OCI-M1 (cell line): ENCODE measurements at regions not wholly inside any gene's neighbourhood (a gene's known extent, or its start where the extent isn't known, plus 50 kb on each side); places are given as distances from the start of the nearest gene placed in this dataset.
"Not testable (repeated sequence)": the region's sequence is repeated elsewhere in the genome, so short reads cannot be mapped to it uniquely, and the experiment has no call there.

Experiments
- DNase-seq: peaks from one replicate; lab custom pipeline; 2025; lab: John Stamatoyannopoulos, UW

DNA sequence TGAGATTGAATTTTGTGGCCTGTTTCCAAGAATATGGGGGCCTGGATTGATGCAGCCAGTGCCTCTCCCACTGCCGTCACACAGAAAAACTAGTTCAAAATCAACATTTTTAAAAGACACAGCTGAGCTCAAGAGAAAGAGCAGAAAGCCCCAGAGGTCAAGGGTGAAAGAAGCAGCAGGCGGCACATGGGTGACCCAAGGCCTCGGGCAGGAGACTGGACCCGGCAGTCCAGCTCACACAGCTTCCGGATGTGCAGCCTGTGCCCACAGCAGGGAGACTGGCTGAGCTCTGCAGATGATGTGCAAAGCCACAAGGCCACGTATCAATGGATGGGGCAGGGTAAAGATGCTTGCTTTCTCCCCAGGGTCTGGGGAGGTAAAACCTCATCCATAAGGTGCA, 50.4 kb upstream of the RNF32 start:
- DNase-seq, result no peak

- DNase-seq, result no peak
These were observed 50.8 kb upstream of the RNF32 start for GRCh38 chr7:156589808-156590207.

DNA sequence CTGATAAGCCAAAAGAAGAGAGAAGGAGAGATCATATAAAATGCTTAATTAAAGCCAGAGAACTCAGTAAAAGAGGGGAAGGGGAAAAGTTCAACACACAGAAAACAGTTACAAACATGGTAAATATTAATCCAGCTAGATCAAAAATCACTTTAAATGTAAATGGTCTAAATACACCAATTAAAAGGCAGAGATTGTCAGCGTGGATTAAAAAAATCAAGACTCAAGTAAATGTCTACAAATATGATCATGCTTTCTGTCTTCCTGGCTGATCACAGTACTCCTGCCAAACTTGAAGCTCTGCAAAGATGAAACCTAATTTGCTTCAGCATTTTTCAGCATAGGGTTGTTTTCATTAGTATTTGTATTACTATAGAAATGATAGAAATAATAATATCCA, 54.6 kb upstream of the RNF32 start:
- DNase-seq, result no peak

DNA sequence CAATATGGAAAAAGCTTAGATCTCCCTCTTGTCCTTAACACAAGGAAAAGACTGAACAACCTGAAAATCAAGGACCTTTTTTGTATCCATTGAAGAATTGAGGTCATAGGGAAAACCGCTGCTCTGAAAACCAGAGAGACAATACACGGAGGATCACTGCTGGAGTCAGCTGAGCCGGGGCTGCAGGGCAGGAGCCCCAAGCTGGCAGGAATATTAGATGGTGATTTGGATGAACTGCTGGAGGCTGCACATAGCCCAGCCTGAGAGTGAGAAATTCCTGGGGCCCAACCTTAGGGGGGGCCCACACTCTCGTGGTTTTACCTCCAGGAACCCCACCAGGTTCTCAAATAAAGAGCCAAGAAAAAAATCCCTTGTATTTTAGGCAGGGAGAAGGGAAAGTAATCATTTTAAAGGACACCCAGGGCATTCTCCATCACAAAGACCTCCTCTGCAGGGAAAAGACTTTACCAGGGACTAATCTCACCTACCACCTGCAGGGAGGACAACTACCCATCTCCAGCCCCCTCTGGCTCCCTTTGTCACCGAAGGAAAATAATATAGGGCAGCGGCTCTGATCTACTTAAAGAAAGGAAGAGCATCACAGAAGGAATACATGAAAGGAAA, 55.4 kb upstream of the RNF32 start:
- no peak for DNase-seq

DNA sequence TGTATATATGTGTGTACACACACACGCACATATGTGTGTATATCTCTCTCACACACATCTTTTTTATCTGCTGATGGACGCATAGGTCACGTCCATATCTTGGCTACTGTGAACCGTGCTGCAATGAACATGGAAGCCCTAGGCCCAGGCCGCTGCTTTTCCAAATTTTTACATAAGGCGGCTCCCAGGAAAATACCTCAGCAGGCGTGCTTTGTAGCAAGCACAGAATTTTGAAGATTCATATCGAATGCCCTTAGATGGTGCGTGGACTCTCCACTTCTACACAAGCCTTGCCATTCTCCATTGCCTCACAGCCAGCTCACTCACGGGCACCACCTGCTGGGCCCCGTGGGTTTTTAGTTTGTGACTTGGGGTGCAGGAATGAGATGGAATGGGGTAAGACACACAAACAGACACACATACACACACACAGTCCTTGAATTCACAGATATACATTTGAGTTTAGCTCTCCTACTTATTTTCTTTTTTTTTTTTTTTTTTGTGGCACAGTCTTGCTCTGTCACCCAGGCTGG, 57.9 kb upstream of the RNF32 start:
- DNase-seq, result no peak

- DNase-seq, result no peak
These were observed 60.5 kb upstream of the RNF32 start for GRCh38 chr7:156580036-156580435.

GRCh38 chr7:156579566-156579965, 61.0 kb upstream of the RNF32 start:
- no peak for DNase-seq

GRCh38 chr7:156578978-156579430, 61.6 kb upstream of the RNF32 start:
- no peak for DNase-seq

GRCh38 chr7:156578578-156578940, 62.0 kb upstream of the RNF32 start:
- DNase-seq, result no peak

GRCh38 chr7:156577645-156578577, 62.7 kb upstream of the RNF32 start:
- DNase-seq, result no peak

- DNase-seq, result no peak
These were observed 64.1 kb upstream of the RNF32 start for GRCh38 chr7:156576216-156577058.

DNA sequence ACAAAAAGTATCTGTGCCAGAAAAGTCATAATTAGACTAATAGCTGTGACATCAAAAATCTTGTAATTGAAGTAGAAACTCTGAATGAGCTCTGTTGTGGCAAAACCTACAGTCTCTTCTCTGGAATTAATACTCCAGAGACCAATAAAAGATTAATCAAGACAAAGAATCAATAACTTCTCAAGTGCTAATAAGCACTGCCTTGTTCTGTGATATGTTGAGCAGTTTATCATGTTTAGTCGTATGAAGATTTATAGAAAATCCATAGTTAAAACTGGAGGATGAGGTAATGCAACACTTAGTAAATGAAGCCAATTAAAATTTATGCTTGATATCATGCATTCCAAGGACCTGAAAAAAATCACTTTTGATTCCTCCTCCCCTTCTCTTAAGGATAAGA, 72.3 kb upstream of the RNF32 start:
- DNase-seq, result no peak

DNA sequence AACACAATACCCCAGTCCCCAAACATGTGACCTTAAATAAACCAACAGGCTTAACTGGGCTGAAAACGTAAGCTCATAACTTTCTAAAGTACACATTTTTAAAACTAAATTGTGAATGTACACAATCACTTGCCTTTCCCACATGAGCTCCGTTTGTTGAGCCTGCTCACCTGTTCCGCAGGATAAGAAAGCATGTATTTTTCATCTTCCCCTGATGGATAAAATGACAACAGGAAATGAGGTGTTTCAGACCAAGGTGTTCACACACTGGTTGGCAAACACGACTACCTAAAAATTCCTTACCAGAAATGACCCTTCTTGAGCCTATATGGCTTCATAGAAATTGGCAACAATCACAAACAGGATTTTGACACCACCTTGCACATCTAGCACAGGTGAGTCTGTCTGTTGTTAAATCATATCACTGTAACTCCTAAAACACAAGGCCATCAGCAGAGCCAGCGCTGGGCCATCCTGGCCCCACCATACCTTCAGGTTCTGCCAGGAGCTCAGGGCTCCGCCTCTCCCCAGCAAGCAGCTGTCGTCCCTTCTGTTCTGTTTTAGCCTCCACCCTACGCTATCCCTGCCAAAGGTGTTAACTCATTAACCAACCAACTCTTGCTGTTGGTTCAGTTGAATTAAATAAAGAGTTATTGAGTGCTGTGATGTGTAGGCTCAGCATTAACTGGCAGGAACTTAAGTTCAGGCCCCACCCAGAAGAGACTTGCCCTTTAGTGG, 73.6 kb upstream of the RNF32 start:
- no peak for DNase-seq

DNA sequence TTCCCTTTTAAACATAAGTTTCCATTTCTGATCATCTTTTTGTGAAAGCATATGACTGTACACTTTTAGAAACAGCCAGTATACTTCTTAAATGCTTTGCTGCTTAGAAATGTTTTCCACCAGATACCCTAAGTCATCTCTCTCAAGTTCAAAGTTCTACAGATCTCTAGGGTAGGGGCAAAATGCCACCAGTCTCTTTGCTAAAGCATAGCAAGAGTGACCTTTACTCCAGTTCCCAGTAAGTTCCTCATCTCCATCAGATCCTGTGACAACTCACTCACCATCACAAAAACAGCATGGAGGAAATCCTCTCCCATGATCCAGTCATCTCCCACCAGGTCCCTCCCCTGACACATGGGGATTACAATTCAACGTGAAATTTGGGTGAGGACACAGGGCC, 75.6 kb upstream of the RNF32 start:
- not testable (repeated sequence) for DNase-seq

DNA sequence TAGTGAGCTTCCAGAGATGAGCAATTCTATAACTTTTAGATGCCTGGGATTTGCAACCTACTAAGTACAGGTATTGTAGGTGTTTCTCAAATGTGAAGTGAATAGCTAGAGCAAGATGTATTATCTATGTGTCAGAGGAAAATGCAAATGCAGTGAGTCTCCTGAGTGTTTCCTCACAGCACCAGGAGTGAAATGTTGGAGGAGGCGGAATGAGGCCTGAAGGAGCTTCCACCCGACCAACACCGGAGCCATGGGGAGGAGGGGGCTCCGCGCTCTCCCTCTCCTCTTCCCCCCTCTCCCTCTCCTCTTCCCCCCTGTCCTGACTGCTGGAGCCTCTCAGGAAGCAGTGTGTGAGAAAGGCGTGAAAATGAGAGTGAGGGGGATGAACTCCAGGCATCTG, 79.9 kb upstream of the RNF32 start:
- no peak for DNase-seq

DNA sequence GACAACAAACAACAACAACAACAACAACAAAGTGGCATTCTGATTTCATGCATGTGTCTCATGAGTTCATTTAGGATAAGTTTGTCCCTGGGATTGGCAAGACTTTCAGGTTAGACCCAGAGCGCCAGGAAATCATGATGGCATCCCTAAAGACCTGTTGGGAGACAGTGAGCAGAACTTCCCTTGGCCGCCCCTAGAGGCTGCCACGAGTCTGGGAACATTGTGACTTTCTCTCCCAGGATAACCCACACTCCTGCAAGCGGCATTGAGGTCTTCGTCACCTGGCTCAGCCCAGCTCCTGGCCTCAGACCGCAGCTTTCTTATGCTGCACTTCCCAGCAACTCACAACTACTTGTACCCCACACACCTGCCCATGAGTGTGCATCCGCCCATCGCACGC, 80.5 kb upstream of the RNF32 start:
- DNase-seq, result no peak

- DNase-seq, result no peak
These were observed 81.6 kb upstream of the RNF32 start for GRCh38 chr7:156559001-156559400.

GRCh38 chr7:156558198-156558597, 82.4 kb upstream of the RNF32 start:
- DNase-seq, result no peak

DNA sequence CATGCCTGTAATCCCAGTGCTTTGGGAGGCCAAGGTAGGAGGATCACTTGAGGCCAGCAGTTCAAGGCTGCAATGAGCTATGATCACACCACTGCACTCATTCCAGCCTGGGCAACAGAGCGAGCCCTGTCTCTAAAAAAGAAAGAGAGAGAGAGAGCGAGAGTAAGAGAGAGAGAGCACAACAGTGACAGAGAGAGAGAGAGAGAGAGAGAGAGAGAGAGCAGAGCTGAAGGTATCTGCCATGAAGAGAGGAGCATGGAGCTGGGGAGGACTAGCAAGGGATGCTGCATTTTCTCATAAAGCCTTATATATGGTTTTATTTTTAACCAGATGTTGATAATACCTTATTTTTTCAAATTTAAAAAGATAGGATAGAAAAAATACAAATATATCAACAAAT, 84.5 kb upstream of the RNF32 start:
- DNase-seq, result no peak

DNA sequence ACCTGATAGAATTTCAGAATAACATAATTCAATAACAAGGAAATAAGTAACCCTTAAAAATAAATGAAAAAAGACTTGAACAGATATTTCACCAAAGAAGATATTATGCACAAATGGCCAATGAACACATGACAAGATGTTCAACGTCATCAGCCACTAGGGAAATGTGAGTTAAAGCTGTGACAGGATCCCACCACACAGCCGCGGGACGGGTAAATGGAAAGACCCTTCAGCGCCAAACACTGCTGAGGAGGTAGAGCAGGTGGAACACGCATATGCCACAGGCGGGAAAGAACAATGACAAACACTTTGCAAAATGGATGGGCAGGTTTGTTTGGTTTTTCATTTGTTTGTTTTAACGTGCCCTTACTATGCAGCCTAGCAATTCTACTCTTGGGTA, 86.1 kb upstream of the RNF32 start:
- DNase-seq, result no peak

DNA sequence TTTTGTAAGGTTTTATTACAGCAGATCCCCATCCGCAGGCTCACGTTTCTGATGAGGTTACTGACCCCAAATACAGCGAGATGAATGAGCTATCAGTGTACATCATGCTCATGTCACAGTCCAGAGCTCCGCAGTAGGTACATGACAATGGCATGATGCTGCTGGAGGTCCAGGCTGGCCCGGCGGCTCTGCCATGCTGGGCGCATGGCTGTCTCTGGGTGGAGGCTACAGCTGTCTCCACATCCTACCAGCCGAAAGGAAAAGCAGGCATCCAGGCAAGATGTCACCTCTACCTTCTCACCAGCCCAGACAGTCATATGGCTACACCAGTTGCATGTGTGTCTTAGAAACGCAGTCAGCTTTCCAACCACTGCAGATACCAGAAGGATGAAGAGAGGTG, 90.9 kb upstream of the RNF32 start:
- DNase-seq, result no peak
